DMS 273 treated with DMSO at 0.1 percent for 48 hours (cell line): ENCODE measurements at regions not wholly inside any gene's neighbourhood (a gene's known extent, or its start where the extent isn't known, plus 50 kb on each side); places are given as distances from the start of the nearest gene placed in this dataset.

ENCODE experiments used
- DNase-seq: peaks from one replicate; lab custom pipeline; 2025; lab: John Stamatoyannopoulos, UW

- no peak for DNase-seq
Observed at GRCh38 chr15:95921404-95921803, 409.1 kb upstream of the NR2F2 start.

DNA sequence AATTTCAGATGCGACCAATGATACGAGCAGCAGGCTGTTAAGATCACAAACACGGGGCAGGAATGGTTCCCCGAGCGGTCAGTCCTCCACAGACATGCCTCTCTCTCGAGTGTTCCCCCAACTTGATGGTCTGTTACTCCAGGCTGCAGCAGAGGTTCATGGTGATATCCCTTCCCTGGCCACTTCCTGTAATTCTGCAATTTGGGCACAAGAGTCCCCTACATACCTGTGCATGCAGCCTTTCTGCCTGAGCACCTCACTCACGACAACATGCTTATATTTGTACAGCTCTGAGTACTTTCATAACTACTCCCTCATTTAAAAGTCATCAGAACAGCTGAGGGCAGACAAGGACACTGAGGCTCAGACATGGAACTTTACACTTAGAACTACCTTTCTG is 408.1 kb upstream of the NR2F2 start:
- no peak for DNase-seq

- no peak for DNase-seq
Observed at GRCh38 chr15:95923792-95924191, 406.7 kb upstream of the NR2F2 start.

- no peak for DNase-seq
Observed at GRCh38 chr15:95928822-95929221, 401.7 kb upstream of the NR2F2 start.

GRCh38 chr15:95929232-95929846 is 401.2 kb upstream of the NR2F2 start:
- DNase-seq = no peak

- DNase-seq = no peak
Observed at GRCh38 chr15:95930659-95931375, 399.7 kb upstream of the NR2F2 start.

- no peak for DNase-seq
Observed at GRCh38 chr15:95931619-95932018, 398.9 kb upstream of the NR2F2 start.

DNA sequence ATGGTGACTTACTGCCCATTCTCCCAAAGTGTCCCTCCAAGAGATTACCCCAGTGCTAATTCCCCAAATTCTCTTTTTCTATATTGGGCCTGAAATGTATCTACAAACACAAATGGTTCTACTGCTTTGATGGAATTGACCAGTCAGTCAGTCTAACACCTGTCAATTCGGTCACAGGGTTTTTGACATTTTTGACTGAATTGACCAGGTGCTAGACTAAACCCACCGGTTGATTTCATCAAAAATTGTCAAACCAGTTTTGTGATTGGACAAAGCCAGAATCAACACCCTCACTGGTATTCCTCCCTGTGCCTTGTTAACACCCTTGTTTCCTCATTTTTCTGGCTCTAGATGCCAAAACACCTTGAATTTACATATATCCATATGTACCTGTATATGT is 398.4 kb upstream of the NR2F2 start:
- DNase-seq = no peak

DNA sequence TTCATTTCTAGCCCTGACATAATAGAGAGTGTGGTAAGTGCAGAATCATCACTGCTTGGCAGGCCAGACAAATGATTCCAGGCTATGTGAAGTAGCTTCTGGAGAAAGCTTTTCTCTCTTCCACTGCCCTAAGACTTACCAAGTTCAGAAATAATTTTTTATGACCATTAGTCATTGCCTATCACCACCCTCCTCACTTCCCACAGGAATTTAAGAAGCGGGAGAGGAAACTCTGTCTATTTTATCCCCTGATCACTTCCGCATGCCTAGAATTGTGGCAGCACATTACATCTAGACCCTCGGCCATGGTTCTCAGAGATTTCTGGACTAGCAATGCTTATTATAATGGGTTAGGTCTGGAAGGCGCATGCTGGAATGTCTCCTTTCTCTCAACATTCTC is 397.8 kb upstream of the NR2F2 start:
- DNase-seq = no peak

- no peak for DNase-seq
Observed at GRCh38 chr15:95935852-95936251, 394.6 kb upstream of the NR2F2 start.

GRCh38 chr15:95937128-95937528 is 393.4 kb upstream of the NR2F2 start:
- DNase-seq = no peak

DNA sequence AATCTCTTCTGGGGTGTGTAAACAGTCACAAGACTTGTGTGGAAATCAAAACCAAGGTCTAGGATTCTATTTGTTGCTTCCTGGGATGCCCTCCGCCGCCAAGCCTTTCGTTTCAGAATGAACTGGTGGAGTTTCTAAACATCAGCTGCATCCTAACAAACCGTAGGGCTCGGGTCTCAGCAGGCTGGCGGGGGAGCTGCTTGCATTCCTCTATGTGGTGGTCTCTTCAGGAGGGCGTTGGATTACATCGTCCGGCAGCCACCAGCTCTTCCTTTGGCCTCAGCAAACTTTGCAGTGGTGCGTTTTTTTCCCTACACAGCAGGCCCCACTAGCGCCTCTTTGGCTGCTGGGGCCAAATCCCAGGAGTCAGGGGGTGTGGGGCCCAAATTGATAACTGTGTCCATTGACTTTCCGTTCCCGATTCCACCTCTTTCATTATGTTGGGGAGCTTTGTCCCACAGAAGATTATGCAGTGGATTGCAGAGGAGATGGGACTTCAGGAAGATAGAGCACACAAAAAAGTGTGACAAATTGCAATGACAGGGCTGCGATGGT is 390.0 kb upstream of the NR2F2 start:
- DNase-seq = no peak

DNA sequence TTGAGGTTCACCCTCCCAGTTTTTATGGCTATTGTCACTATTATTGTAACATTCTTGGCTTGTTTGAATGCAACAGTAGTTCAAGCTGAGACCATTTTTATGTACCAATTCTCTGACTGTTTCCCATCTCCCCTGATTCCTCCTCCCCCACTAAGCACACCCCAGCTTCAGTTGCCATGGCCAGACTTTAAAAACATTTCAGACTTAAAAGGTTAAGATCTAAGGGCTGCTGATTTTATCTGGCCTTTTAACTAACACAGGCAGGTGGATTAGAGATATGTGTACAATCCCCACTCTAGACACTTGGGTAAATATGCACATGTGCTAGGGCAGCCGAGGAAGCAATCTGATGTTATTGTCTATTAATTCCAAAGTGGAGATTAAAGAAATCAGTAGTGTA is 386.3 kb upstream of the NR2F2 start:
- DNase-seq = no peak

GRCh38 chr15:95944661-95945255 is 385.7 kb upstream of the NR2F2 start:
- no peak for DNase-seq

DNA sequence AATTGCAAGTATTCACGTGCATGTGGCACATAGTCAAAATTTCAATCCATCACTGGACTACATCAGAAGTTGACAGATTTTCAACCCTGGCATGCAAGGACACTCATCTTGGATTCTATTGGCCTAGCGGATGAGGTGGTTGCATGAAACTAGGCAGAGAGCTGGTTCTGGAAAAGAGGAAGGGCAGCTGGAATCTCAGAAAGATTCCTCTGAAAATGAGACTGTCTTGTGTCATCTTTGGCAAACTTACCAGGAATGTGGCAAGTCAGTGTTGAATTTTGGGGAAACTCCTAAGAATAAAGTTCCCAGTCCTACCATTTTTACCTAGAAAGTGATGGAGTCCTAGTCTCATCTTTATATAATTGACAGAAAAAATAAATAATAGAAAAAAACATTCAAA is 384.3 kb upstream of the NR2F2 start:
- DNase-seq = no peak

- no peak for DNase-seq
Observed at GRCh38 chr15:95946926-95947325, 383.6 kb upstream of the NR2F2 start.

DNA sequence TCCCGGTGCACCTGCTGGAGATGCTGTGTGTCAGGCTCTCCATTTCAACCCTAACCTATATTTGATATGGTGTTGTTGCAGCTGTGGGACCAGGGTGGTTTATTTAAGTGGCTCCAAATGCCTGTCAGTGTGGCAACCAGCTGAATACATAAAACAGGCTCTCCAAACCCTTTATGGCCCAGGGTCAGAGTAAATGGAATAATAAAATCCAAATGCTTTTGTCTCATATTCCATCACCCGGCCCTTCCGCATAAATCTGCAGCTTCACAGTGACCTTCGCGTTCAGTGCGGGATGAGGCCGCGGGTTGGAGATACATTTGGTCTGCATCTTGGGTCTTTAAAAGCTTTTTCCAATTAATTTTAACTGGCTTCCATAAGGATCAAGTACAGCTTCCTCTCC is 382.1 kb upstream of the NR2F2 start:
- DNase-seq = no peak

GRCh38 chr15:95953032-95953431 is 377.5 kb upstream of the NR2F2 start:
- no peak for DNase-seq

- DNase-seq = no peak
Observed at GRCh38 chr15:95957861-95958260, 372.6 kb upstream of the NR2F2 start.

DNA sequence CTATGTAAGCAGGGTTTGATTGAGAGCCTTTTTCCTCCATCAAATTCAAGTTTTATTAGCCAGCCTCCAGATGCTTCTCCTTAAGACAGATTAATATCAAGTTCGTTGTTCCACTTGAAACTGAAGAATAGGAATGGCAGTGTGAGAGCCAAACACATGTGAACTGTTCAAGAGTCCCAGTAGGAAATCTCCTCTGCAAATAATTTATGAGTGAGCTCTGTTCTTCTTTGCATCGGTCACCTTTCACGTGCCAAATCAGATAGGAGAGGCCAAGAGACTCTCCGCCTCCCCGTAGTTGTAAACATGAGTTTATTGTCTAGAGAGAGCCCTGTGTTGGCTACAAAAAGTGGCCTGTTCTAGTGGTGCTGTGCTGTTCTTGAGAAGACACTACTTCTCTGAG is 372.1 kb upstream of the NR2F2 start:
- DNase-seq = no peak

GRCh38 chr15:95968856-95969255 is 361.6 kb upstream of the NR2F2 start:
- no peak for DNase-seq

GRCh38 chr15:95970326-95970725 is 360.2 kb upstream of the NR2F2 start:
- no peak for DNase-seq

GRCh38 chr15:95972041-95972553 is 358.4 kb upstream of the NR2F2 start:
- no peak for DNase-seq
